GM23338 (cell line): ENCODE measurements at regions not wholly inside any gene's neighbourhood (a gene's known extent, or its start where the extent isn't known, plus 50 kb on each side); places are given as distances from the start of the nearest gene placed in this dataset.

Experiments used
- ATAC-seq: fragments of 200-7000 bp; cut with Tn5 transposase; 3 replicates; pipeline ENCODE4 v1.9.1; 2020
- DNase-seq: peaks from one replicate; pipeline ENCODE4 v3.0.0-alpha.2; 2015; ENCODE audit warnings: low spot score
- H2AFZ ChIP-seq: fragments of 200-600 bp; sonication (generic); 2 replicates; pipeline ENCODE4 v1.8.0; 2016; ENCODE audit warnings: antibody characterized with exemption, mild to moderate bottlenecking, moderate library complexity
- H3F3A ChIP-seq: fragments of 200-600 bp; sonication (generic); replicated peaks from 2 replicates; pipeline ENCODE4 v1.8.0; 2017; ENCODE audit warnings: antibody characterized with exemption, mixed run types, low read depth
- H3K27ac ChIP-seq: fragments of 200-600 bp; sonication (generic); 2 replicates; pipeline ENCODE4 v1.6.1; 2016; ENCODE audit warnings: low read depth
- H3K27me3 ChIP-seq: fragments of 200-600 bp; sonication (generic); 2 replicates; pipeline ENCODE4 v1.8.0; 2016; ENCODE audit warnings: mild to moderate bottlenecking, mixed run types, moderate library complexity; ENCODE audit not compliant: insufficient read depth
- H3K36me3 ChIP-seq: fragments of 200-600 bp; sonication (generic); 2 replicates; pipeline ENCODE4 v1.8.0; 2016; ENCODE audit warnings: mild to moderate bottlenecking; ENCODE audit not compliant: insufficient read depth
- H3K4me1 ChIP-seq: fragments of 200-600 bp; sonication (generic); 2 replicates; pipeline ENCODE4 v1.8.0; 2016; ENCODE audit warnings: mild to moderate bottlenecking, moderate library complexity; ENCODE audit not compliant: insufficient read depth
- H3K4me2 ChIP-seq: fragments of 200-600 bp; sonication (generic); 2 replicates; pipeline ENCODE4 v1.7.1; 2017; ENCODE audit warnings: mixed run types
- H3K4me3 ChIP-seq: fragments of 200-600 bp; sonication (generic); 2 replicates; pipeline ENCODE4 v1.6.1; 2016; ENCODE audit warnings: mixed run types
- H3K79me2 ChIP-seq: fragments of 200-600 bp; sonication (generic); replicated peaks from 2 replicates; pipeline ENCODE4 v1.8.0; 2017; ENCODE audit warnings: mild to moderate bottlenecking; ENCODE audit not compliant: insufficient read depth
- H3K9me2 ChIP-seq: fragments of 200-600 bp; sonication (generic); 2 replicates; pipeline ENCODE4 v1.8.0; 2017; ENCODE audit not compliant: insufficient read depth
- H4K20me1 ChIP-seq: fragments of 200-600 bp; sonication (generic); replicated peaks from 2 replicates; pipeline ENCODE4 v1.8.0; 2017; ENCODE audit warnings: mild to moderate bottlenecking; ENCODE audit not compliant: insufficient read depth
- H3K27ac Mint-ChIP-seq: 2 replicates; pipeline ENCODE4 v1.8.0; 2020; ENCODE audit warnings: inconsistent platforms, mild to moderate bottlenecking, moderate library complexity, mixed read lengths
- H3K27me3 Mint-ChIP-seq: 3 replicates; pipeline ENCODE4 v1.8.0; 2022; ENCODE audit warnings: low read depth, mild to moderate bottlenecking, moderate library complexity, mixed read lengths, inconsistent platforms; ENCODE audit not compliant: insufficient read depth, poor library complexity
- H3K36me3 Mint-ChIP-seq: 3 replicates; pipeline ENCODE4 v1.8.0; 2021; ENCODE audit warnings: low read depth, mild to moderate bottlenecking, inconsistent platforms, moderate library complexity, mixed read lengths
- H3K4me1 Mint-ChIP-seq: 3 replicates; pipeline ENCODE4 v1.8.0; 2020; ENCODE audit warnings: mild to moderate bottlenecking, inconsistent platforms, mixed read lengths
- H3K4me3 Mint-ChIP-seq: 3 replicates; pipeline ENCODE4 v1.8.0; 2021; ENCODE audit warnings: moderate library complexity, mild to moderate bottlenecking, inconsistent platforms, mixed read lengths
- H3K9me3 Mint-ChIP-seq: 3 replicates; pipeline ENCODE4 v1.8.0; 2020; ENCODE audit warnings: moderate library complexity, mild to moderate bottlenecking, inconsistent platforms, mixed read lengths
- CREB1 ChIP-seq: fragments of 250-450 bp; sonication (Bioruptor Pico); IDR thresholded peaks from 2 replicates; pipeline ENCODE4 v1.5.0; 2020; ENCODE audit warnings: low read depth, mild to moderate bottlenecking, moderate library complexity
- CTCF ChIP-seq, 2 experiments: fragments of 200-600 bp in 1 of 2; sonication (generic) in 1 of 2; conservative IDR thresholded peaks; 2 replicates each; pipeline versions ENCODE4 v1.5.1 to v1.6.1; 2016 to 2017; ENCODE audit warnings: antibody characterized with exemption in 2 of 2, low read depth in 2 of 2, mild to moderate bottlenecking in 2 of 2, moderate library complexity in 1 of 2
- ETS1 ChIP-seq: IDR thresholded peaks from 2 replicates; pipeline ENCODE4 v1.6.1; 2016; ENCODE audit warnings: antibody characterized with exemption
- EZH2 ChIP-seq: fragments of 200-600 bp; sonication (generic); IDR thresholded peaks from one replicate; pipeline ENCODE4 v1.8.0; 2017; ENCODE audit warnings: antibody characterized with exemption, mild to moderate bottlenecking, low read depth; ENCODE audit not compliant: unreplicated experiment
- JUNB ChIP-seq: IDR thresholded peaks from one replicate; pipeline ENCODE4 v1.6.1; 2016; ENCODE audit warnings: antibody characterized with exemption; ENCODE audit not compliant: unreplicated experiment
- NANOG ChIP-seq: IDR thresholded peaks from 2 replicates; pipeline ENCODE4 v1.6.1; 2016; ENCODE audit warnings: antibody characterized with exemption, borderline replicate concordance
- POLR2AphosphoS5 ChIP-seq: IDR thresholded peaks from 2 replicates; pipeline ENCODE4 v1.6.1; 2016; ENCODE audit warnings: antibody characterized with exemption, low read depth
- REST ChIP-seq: IDR thresholded peaks from one replicate; pipeline ENCODE4 v1.6.1; 2018; ENCODE audit warnings: antibody characterized with exemption; ENCODE audit not compliant: unreplicated experiment
- STAT1 ChIP-seq: IDR thresholded peaks from one replicate; pipeline ENCODE4 v1.6.1; 2016; ENCODE audit warnings: antibody characterized with exemption; ENCODE audit not compliant: unreplicated experiment
- ZNF114 ChIP-seq: fragments of 250-450 bp; sonication (Bioruptor Pico); IDR thresholded peaks from 2 replicates; pipeline ENCODE4 v1.5.0; 2020; ENCODE audit warnings: mild to moderate bottlenecking, moderate library complexity

- TF ChIP-seq CTCF (conservative IDR thresholded peaks at IDR 0.05; ENCODE audit: low read depth in 2 of 2): no peak
- no peak for TF ChIP-seq ZNF114 (CRISPR knock-in tag)
- TF ChIP-seq POLR2AphosphoS5: no peak
- no peak for TF ChIP-seq NANOG
- TF ChIP-seq EZH2: no peak
Measured at GRCh38 chr2:16221461-16222010, 281.2 kb downstream of the MYCN start (continued).

- H3K4me1 Mint-ChIP-seq: peaks cover 22% of the 10 kb centered on the region
- no peaks in the 10 kb centered on the region for H3K36me3 Mint-ChIP-seq
- H3K27ac Mint-ChIP-seq: no peak overlapping the region
- no peaks in the 10 kb centered on the region for H3K9me3 Mint-ChIP-seq
- peak overlapping the region; percentile 70; the same call in 1 of the 2 replicates for H2AFZ ChIP-seq
- no peaks in the 10 kb centered on the region for H3K36me3 ChIP-seq
- no peaks in the 10 kb centered on the region for H3F3A ChIP-seq
- no peaks in the 10 kb centered on the region for H4K20me1 ChIP-seq
- H3K4me3 Mint-ChIP-seq: no peak overlapping the region
- no peak for ATAC-seq
- peaks cover 3% of the 10 kb centered on the region; the same call in 1 of the 2 replicates for H3K4me1 ChIP-seq
- DNase-seq: no peak
- peaks cover 12% of the 10 kb centered on the region for H3K9me2 ChIP-seq
- H3K4me3 ChIP-seq: no peak overlapping the region
- H3K27me3 ChIP-seq: no peaks in the 10 kb centered on the region
- H3K79me2 ChIP-seq: no peaks in the 10 kb centered on the region
- no peak overlapping the region for H3K27ac ChIP-seq
- H3K27me3 Mint-ChIP-seq: peaks cover 16% of the 10 kb centered on the region
- H3K4me2 ChIP-seq: no peak overlapping the region
- no peak for TF ChIP-seq STAT1
- TF ChIP-seq CREB1 (CRISPR knock-in tag): no peak
- TF ChIP-seq ZNF114 (CRISPR knock-in tag): no peak
- no peak for TF ChIP-seq NANOG
- TF ChIP-seq EZH2: no peak
- no peak for TF ChIP-seq JUNB
- no peak for TF ChIP-seq CTCF (conservative IDR thresholded peaks at IDR 0.05; ENCODE audit: low read depth in 2 of 2)
- TF ChIP-seq ETS1: no peak
- TF ChIP-seq REST: no peak
- no peak for TF ChIP-seq POLR2AphosphoS5
Measured at GRCh38 chr2:16219292-16219975, 279.1 kb downstream of the MYCN start.
